ENCODE measurements at regions not wholly inside any gene's neighbourhood (a gene's known extent, or its start where the extent isn't known, plus 50 kb on each side); places are given as distances from the start of the nearest gene placed in this dataset.

DNA sequence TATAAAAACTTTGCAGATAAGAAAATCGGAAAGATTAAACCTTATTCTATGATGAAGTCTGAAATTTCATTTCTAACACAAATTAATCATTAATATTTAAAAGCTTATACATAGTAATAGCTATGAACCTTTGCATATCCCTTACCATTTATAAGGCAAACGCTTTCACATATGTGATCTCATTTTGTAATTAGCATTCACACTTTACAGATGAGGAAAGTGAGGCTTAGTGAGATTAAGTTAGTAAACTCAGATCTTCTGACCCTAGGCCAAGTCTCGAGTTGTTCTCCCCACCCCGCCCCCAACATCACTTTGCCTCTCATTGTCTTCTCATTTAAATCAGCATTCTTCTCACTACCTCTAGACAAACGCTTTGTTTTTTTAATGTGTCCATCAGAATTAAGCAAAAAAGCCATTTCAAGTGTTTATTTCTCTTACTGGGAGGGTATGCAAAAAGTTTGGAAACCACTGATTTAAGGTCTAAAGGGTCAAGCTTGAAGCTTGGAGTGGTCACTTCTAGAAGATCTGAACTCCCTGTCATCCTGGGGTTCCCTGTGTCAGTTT lies 172.9 kb upstream of the BCL6 start:
- Mint-ChIP-seq H3K36me3 (ENCODE audit: low read depth) (no peaks in the 10 kb centered on the region), H3K9me3 (no peaks in the 10 kb centered on the region), H3K27ac (ENCODE audit: unreplicated experiment) (no peak overlapping the region), H3K27me3 (ENCODE audit: low read depth) (peaks cover 7% of the 10 kb centered on the region), H3K4me3 (no peak overlapping the region), H3K4me1 (peaks cover 22% of the 10 kb centered on the region)
- TF ChIP-seq, protein P1, sequence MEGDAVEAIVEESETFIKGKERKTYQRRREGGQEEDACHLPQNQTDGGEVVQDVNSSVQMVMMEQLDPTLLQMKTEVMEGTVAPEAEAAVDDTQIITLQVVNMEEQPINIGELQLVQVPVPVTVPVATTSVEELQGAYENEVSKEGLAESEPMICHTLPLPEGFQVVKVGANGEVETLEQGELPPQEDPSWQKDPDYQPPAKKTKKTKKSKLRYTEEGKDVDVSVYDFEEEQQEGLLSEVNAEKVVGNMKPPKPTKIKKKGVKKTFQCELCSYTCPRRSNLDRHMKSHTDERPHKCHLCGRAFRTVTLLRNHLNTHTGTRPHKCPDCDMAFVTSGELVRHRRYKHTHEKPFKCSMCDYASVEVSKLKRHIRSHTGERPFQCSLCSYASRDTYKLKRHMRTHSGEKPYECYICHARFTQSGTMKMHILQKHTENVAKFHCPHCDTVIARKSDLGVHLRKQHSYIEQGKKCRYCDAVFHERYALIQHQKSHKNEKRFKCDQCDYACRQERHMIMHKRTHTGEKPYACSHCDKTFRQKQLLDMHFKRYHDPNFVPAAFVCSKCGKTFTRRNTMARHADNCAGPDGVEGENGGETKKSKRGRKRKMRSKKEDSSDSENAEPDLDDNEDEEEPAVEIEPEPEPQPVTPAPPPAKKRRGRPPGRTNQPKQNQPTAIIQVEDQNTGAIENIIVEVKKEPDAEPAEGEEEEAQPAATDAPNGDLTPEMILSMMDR (conservative IDR thresholded peaks at IDR 0.05), result no peak
- DNase-seq (ENCODE audit: low read depth, low spot score), result no peak

DNA sequence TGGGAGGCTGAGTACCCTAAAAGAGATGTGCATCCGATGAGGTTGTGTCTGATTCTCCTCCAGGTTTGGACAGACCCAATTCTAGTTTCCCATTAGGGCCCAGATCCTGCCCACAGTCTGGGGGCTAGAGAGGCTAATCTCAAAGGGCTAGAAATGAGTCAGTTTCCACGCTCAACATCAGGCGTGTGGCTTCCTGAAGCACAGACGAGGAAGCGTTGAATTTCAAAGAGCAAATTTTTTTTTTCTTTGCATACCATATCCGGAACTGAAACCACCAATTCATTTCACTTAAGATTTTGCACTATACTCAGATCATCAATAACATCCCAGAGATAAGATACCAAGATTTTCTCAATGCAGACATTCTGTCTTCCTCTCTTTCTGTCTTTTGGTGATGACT lies 173.8 kb upstream of the BCL6 start:
- Mint-ChIP-seq H3K27me3 (ENCODE audit: low read depth) (peaks cover 7% of the 10 kb centered on the region), H3K4me3 (no peak overlapping the region), H3K36me3 (ENCODE audit: low read depth) (peaks cover 2% of the 10 kb centered on the region), H3K4me1 (peaks cover 15% of the 10 kb centered on the region), H3K27ac (ENCODE audit: unreplicated experiment) (no peak overlapping the region), H3K9me3 (peaks cover 5% of the 10 kb centered on the region)
- TF ChIP-seq, protein P1 (conservative IDR thresholded peaks at IDR 0.05), result no peak
- DNase-seq (ENCODE audit: low read depth, low spot score), result no peak

DNA sequence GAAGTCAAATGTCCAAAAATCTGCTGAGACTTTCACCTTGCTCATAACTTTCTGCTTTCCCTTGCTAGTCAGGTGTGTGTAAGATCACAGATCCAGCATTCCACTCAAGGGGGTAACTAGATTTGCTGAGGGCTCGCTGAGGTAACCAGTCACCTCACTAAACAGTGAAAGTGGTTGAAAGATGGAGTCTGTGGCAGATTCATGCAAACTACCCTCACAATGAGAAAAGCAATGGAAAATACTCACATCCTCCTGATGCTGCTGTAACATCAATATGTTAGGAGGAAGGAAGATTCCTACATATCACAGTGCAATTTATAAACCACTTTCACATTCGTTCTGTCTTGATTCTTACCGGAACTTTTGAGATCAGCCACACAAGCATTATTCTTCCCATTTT lies 174.3 kb upstream of the BCL6 start:
- Mint-ChIP-seq H3K36me3 (ENCODE audit: low read depth) (peaks cover 2% of the 10 kb centered on the region), H3K4me1 (peaks cover 15% of the 10 kb centered on the region), H3K4me3 (no peak overlapping the region), H3K27ac (ENCODE audit: unreplicated experiment) (no peak overlapping the region), H3K27me3 (ENCODE audit: low read depth) (peaks cover 7% of the 10 kb centered on the region), H3K9me3 (peaks cover 5% of the 10 kb centered on the region)
- DNase-seq (ENCODE audit: low read depth, low spot score), result no peak
- TF ChIP-seq, protein P1 (conservative IDR thresholded peaks at IDR 0.05), result no peak

DNA sequence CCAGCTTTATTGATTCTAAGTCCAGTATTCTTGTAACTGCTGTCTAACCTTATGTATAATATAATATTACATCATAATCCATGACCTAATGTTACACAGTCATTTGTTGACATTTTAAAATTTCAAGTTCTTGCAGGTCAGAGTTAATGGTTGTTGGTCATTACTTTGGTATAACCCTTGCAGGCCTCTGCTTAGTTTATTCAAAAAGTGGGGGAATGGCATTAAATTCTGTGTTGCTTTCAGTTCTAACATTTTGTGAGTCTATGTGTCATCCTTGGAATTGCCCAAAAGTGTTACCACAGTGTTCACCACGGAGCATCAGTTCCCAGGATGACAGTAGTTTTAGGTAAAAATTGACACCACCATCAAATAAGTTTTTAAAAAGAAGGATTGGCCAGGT lies 174.8 kb upstream of the BCL6 start:
- Mint-ChIP-seq H3K27ac (ENCODE audit: unreplicated experiment) (no peak overlapping the region), H3K4me1 (peaks cover 12% of the 10 kb centered on the region), H3K4me3 (no peak overlapping the region), H3K27me3 (ENCODE audit: low read depth) (peaks cover 7% of the 10 kb centered on the region), H3K9me3 (peaks cover 8% of the 10 kb centered on the region), H3K36me3 (ENCODE audit: low read depth) (peaks cover 2% of the 10 kb centered on the region)
- DNase-seq (ENCODE audit: low read depth, low spot score), result no peak
- TF ChIP-seq, protein P1 (conservative IDR thresholded peaks at IDR 0.05), result no peak

DNA sequence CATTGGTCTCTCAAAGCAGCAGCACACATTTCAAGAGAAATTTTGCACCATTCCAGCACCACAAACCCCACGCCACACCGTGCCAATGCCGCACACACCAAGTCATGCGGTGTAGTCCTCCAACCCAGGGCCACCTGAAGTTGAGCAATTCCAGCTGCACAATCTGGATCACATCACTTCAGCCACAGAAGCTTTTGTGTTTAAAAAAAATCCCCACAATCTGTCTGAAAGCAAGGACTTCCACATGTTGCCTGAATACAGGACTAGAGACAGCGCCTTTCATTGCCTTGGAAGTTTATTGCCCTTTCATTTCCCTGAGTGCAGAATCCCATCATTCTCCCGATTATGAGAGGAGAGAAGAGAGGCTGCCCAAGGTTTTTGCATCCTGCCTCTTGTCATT lies 175.6 kb upstream of the BCL6 start:
- DNase-seq (ENCODE audit: low read depth, low spot score), result no peak
- Mint-ChIP-seq H3K4me3 (no peak overlapping the region), H3K27ac (ENCODE audit: unreplicated experiment) (no peak overlapping the region), H3K9me3 (peaks cover 14% of the 10 kb centered on the region), H3K27me3 (ENCODE audit: low read depth) (peaks cover 7% of the 10 kb centered on the region), H3K4me1 (peaks cover 12% of the 10 kb centered on the region), H3K36me3 (ENCODE audit: low read depth) (peaks cover 2% of the 10 kb centered on the region)
- TF ChIP-seq, protein P1 (conservative IDR thresholded peaks at IDR 0.05), result no peak

Measured in neural crest cell (in vitro differentiated cells).